K562 (cell line): ENCODE measurements at regions not wholly inside any gene's neighbourhood (a gene's known extent, or its start where the extent isn't known, plus 50 kb on each side); places are given as distances from the start of the nearest gene placed in this dataset.
"Not testable (repeated sequence)": the region's sequence is repeated elsewhere in the genome, so short reads cannot be mapped to it uniquely, and the experiment has no call there.

Experiments used
- EHMT2 ChIP-seq: fragments of 450-650 bp; IDR thresholded peaks from 2 replicates; pipeline ENCODE4 v1.6.1; 2018; ENCODE audit warnings: antibody characterized with exemption
- ELF2 ChIP-seq: fragments of 250-450 bp; sonication (Bioruptor Pico); IDR thresholded peaks from 2 replicates; pipeline ENCODE4 v1.5.0; 2021; ENCODE audit warnings: mild to moderate bottlenecking
- EP300 ChIP-seq: IDR thresholded peaks from 2 replicates; pipeline ENCODE4 v1.6.1; 2012; ENCODE audit warnings: low read length, improper control_type of control experiment
- EWSR1 ChIP-seq: fragments of 450-650 bp; IDR thresholded peaks from 2 replicates; pipeline ENCODE4 v1.6.1; 2018; ENCODE audit warnings: borderline replicate concordance, mild to moderate bottlenecking, low read depth, moderate library complexity; ENCODE audit not compliant: partially characterized antibody
- HDAC6 ChIP-seq: IDR thresholded peaks from 2 replicates; pipeline ENCODE4 v1.6.1; 2012; ENCODE audit warnings: low read depth, mild to moderate bottlenecking, control low read depth, inconsistent platforms, low read length, moderate library complexity
- NFATC3 ChIP-seq: fragments of 450-650 bp; IDR thresholded peaks from 2 replicates; pipeline ENCODE4 v1.6.1; 2017; ENCODE audit warnings: mild to moderate bottlenecking
- POU5F1 ChIP-seq: fragments of 150-350 bp; IDR thresholded peaks from 2 replicates; pipeline ENCODE4 v1.6.1; 2014; ENCODE audit warnings: borderline replicate concordance, low read length, low read depth, mild to moderate bottlenecking; ENCODE audit not compliant: partially characterized antibody
- PRMT5 ChIP-seq: sonication (generic); formaldehyde crosslinking; IDR thresholded peaks from 2 replicates; pipeline ENCODE4 v1.5.0; 2020; ENCODE audit warnings: missing genetic modification reagents
- SIN3A ChIP-seq, 2 experiments: fragments of 150-350 bp in 1 of 2; IDR thresholded peaks; 2 replicates each; pipeline ENCODE4 v1.6.1; 2011 to 2016; ENCODE audit warnings: borderline replicate concordance in 2 of 2, low read depth in 2 of 2, low read length in 2 of 2, mild to moderate bottlenecking in 2 of 2, moderate library complexity in 2 of 2; ENCODE audit not compliant: control insufficient read depth in 1 of 2
- ZNF79 ChIP-seq: fragments of 250-450 bp; sonication (Bioruptor Pico); IDR thresholded peaks from 2 replicates; pipeline ENCODE4 v1.4.0; 2020; ENCODE audit warnings: low read depth, mild to moderate bottlenecking, moderate library complexity
- ZSCAN32 ChIP-seq: fragments of 450-650 bp; formaldehyde crosslinking; IDR thresholded peaks from 2 replicates; pipeline ENCODE4 v1.4.0; 2020; ENCODE audit warnings: mild to moderate bottlenecking, moderate library complexity

DNA sequence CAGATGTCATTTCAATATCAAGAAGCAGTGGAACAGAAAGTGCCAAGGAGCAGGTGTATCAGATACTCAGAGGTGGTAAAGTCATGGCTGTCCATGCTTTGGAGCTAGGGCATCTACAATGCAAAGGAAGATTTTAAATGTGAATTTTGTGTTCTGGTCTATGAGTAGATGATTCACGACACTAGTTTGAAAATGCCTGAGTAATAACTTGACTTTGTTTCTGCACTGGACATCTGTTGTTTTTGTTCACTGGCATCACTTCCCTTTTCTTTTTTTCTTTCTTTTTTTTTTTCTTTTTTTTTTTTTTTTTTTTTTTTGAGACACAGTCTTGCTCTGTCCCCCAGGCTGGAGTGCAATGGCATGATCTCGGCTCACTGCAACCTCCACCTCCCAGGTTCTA is 460.7 kb upstream of the PAPPA start:
- not testable (repeated sequence) for TF ChIP-seq NFATC3; ZNF79 (CRISPR knock-in tag); HDAC6; SIN3A (IDR thresholded peaks at IDR 0.05; ENCODE audit: borderline replicate concordance in 2 of 2, control insufficient read depth in 1 of 2, low read depth in 2 of 2, low read length in 2 of 2); EHMT2; ELF2; EP300; PRMT5 (CRISPR knock-in tag); POU5F1; EWSR1; ZSCAN32
